CD14-positive monocyte (primary cell): ENCODE measurements at regions not wholly inside any gene's neighbourhood (a gene's known extent, or its start where the extent isn't known, plus 50 kb on each side); places are given as distances from the start of the nearest gene placed in this dataset.
A peak's percentile ranks its signal among the peaks of the same experiment; 100 is the strongest.

Experiments used
- DNase-seq, 3 donors: peaks; one replicate each; pipeline ENCODE4 v3.0.0-alpha.2; 2011 to 2022
- H2AFZ ChIP-seq: 2 replicates; pipeline ENCODE4 v1.6.0; 2012; ENCODE audit warnings: mild to moderate bottlenecking, low read depth, low read length, inconsistent platforms; ENCODE audit not compliant: insufficient read depth, poor library complexity, severe bottlenecking
- H3K27ac ChIP-seq, 2 donors: 1 replicate in 1 of 2; 2 replicates in 1 of 2; pipeline ENCODE4 v1.5.1; 2012 to 2013; ENCODE audit warnings: low read length in 2 of 2, control low read depth in 1 of 2, inconsistent platforms in 1 of 2, low read depth in 1 of 2, mild to moderate bottlenecking in 1 of 2
- H3K27me3 ChIP-seq, 2 donors: one replicate each; pipeline versions ENCODE4 v1.6.0 to v1.6.1; 2011 to 2013; ENCODE audit warnings: low read length in 2 of 2; ENCODE audit not compliant: control insufficient read depth in 2 of 2, insufficient read depth in 2 of 2
- H3K36me3 ChIP-seq, 2 donors: replicated peaks in 1 of 2; 1 replicate in 1 of 2; 2 replicates in 1 of 2; pipeline versions ENCODE4 v1.5.1 to v1.6.1; 2012 to 2013; ENCODE audit warnings: low read length in 2 of 2, control low read depth in 1 of 2, inconsistent platforms in 1 of 2, mild to moderate bottlenecking in 1 of 2; ENCODE audit not compliant: insufficient read depth in 2 of 2, control insufficient read depth in 1 of 2
- H3K4me1 ChIP-seq, 2 donors: 1 replicate in 1 of 2; 2 replicates in 1 of 2; pipeline versions ENCODE4 v1.5.1 to v1.6.1; 2012 to 2013; ENCODE audit warnings: low read length in 2 of 2, control low read depth in 1 of 2, inconsistent platforms in 1 of 2, mild to moderate bottlenecking in 1 of 2, moderate library complexity in 1 of 2; ENCODE audit not compliant: insufficient read depth in 2 of 2, control insufficient read depth in 1 of 2
- H3K4me2 ChIP-seq: replicated peaks from 2 replicates; pipeline ENCODE3; 2012; ENCODE audit warnings: low read length, moderate library complexity, mild to moderate bottlenecking; ENCODE audit not compliant: poor library complexity, severe bottlenecking; ENCODE audit errors: extremely low read depth
- H3K4me3 ChIP-seq, 3 experiments: fragments of 200-600 bp in 1 of 3; sonication (generic) in 1 of 3; replicated peaks in 1 of 3; 1 replicate in 2 of 3; 2 replicates in 1 of 3; pipeline ENCODE4 v1.5.1; 2011 to 2013; ENCODE audit warnings: low read length in 3 of 3, mild to moderate bottlenecking in 3 of 3, control low read depth in 2 of 3, low read depth in 2 of 3, inconsistent platforms in 1 of 3, moderate library complexity in 1 of 3
- H3K79me2 ChIP-seq: 2 replicates; pipeline ENCODE4 v1.6.0; 2012; ENCODE audit warnings: mild to moderate bottlenecking, control low read depth, inconsistent platforms, low read length, moderate library complexity; ENCODE audit not compliant: insufficient read depth
- H3K9ac ChIP-seq: 2 replicates; pipeline ENCODE4 v1.6.0; 2017; ENCODE audit warnings: low read length, mild to moderate bottlenecking; ENCODE audit not compliant: insufficient read depth, poor library complexity, severe bottlenecking
- H3K9me3 ChIP-seq, 2 donors: replicated peaks in 1 of 2; 1 replicate in 1 of 2; 2 replicates in 1 of 2; pipeline versions ENCODE4 v1.5.1 to v1.6.1; 2012 to 2013; ENCODE audit warnings: low read length in 2 of 2, control low read depth in 1 of 2; ENCODE audit not compliant: control insufficient read depth in 1 of 2, insufficient read depth in 1 of 2
- H4K20me1 ChIP-seq: 2 replicates; pipeline ENCODE4 v1.6.0; 2012; ENCODE audit warnings: mild to moderate bottlenecking, low read length, control low read depth, moderate library complexity; ENCODE audit not compliant: insufficient read depth
- H3K27ac Mint-ChIP-seq, 7 donors: one replicate each; pipeline ENCODE4 v1.8.0; 2020; ENCODE audit warnings: mild to moderate bottlenecking in 7 of 7, mixed read lengths in 7 of 7, moderate library complexity in 6 of 7, inconsistent platforms in 2 of 7
- H3K27me3 Mint-ChIP-seq, 3 donors: one replicate each; pipeline ENCODE4 v1.8.0; 2021 to 2022; ENCODE audit warnings: low read depth in 3 of 3, mild to moderate bottlenecking in 3 of 3, mixed read lengths in 3 of 3, moderate library complexity in 3 of 3, inconsistent platforms in 1 of 3
- H3K36me3 Mint-ChIP-seq, 2 donors: one replicate each; pipeline ENCODE4 v1.8.0; 2020; ENCODE audit warnings: mixed read lengths in 2 of 2, inconsistent platforms in 1 of 2, mild to moderate bottlenecking in 1 of 2
- H3K4me1 Mint-ChIP-seq: one replicate; pipeline ENCODE4 v1.8.0; 2020; ENCODE audit warnings: mild to moderate bottlenecking, mixed read lengths
- H3K4me3 Mint-ChIP-seq, 2 donors: one replicate each; pipeline ENCODE4 v1.8.0; 2020; ENCODE audit warnings: mild to moderate bottlenecking in 2 of 2, mixed read lengths in 2 of 2, moderate library complexity in 1 of 2
- H3K9me3 Mint-ChIP-seq, 7 donors: one replicate each; pipeline ENCODE4 v1.8.0; 2020 to 2022; ENCODE audit warnings: mixed read lengths in 7 of 7, mild to moderate bottlenecking in 6 of 7, moderate library complexity in 6 of 7, inconsistent platforms in 2 of 7
- WGBS: methylation state at CpG from one replicate; pipeline ENCODE4 v1.1.5; 2013; ENCODE audit warnings: missing lambda C conversion rate; ENCODE audit not compliant: insufficient coverage; 5-methylcytosine and 5-hydroxymethylcytosine counted together
- intact Hi-C, 2 donors: fragments of 100-400 bp; cut with micrococcal nuclease; formaldehyde crosslinking; loops; one replicate each; pipeline versions ENCODE4 v1.15.0 to v1.15.1; 2023
- TF ChIP-seq, protein P1 (sequence below): fragments of 200-600 bp; IDR thresholded peaks from one replicate; pipeline ENCODE4 v1.8.0; 2022; ENCODE audit warnings: antibody characterized with exemption, mild to moderate bottlenecking

GRCh38 chr10:69693886-69694285 is 63.8 kb downstream of the FAM241B start:
- DNase-seq, result no peak
- no peak overlapping the region for H3K9ac ChIP-seq
- H3K4me1 ChIP-seq, result no peaks in the 10 kb centered on the region
- H2AFZ ChIP-seq, result no peak overlapping the region
- Mint-ChIP-seq H3K36me3 (no peaks in the 10 kb centered on the region), H3K27me3 (peaks cover 5 to 11% (median 9%) of the 10 kb centered on the region in 3 donors), H3K4me3 (no peak overlapping the region), H3K4me1 (no peaks in the 10 kb centered on the region), H3K9me3 (peaks cover 0 to 2% (median 0%) of the 10 kb centered on the region in 7 donors), H3K27ac (no peak overlapping the region)
- no peaks in the 10 kb centered on the region for H3K9me3 ChIP-seq
- H3K36me3 ChIP-seq, result no peaks in the 10 kb centered on the region
- H3K27ac ChIP-seq, result no peak overlapping the region
- H3K27me3 ChIP-seq, result no peaks in the 10 kb centered on the region
- H4K20me1 ChIP-seq, result no peaks in the 10 kb centered on the region
- H3K4me2 ChIP-seq, result no peak overlapping the region
- H3K4me3 ChIP-seq, result no peak overlapping the region
- TF ChIP-seq, protein P1, sequence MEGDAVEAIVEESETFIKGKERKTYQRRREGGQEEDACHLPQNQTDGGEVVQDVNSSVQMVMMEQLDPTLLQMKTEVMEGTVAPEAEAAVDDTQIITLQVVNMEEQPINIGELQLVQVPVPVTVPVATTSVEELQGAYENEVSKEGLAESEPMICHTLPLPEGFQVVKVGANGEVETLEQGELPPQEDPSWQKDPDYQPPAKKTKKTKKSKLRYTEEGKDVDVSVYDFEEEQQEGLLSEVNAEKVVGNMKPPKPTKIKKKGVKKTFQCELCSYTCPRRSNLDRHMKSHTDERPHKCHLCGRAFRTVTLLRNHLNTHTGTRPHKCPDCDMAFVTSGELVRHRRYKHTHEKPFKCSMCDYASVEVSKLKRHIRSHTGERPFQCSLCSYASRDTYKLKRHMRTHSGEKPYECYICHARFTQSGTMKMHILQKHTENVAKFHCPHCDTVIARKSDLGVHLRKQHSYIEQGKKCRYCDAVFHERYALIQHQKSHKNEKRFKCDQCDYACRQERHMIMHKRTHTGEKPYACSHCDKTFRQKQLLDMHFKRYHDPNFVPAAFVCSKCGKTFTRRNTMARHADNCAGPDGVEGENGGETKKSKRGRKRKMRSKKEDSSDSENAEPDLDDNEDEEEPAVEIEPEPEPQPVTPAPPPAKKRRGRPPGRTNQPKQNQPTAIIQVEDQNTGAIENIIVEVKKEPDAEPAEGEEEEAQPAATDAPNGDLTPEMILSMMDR, result no peak
- intact Hi-C loops, result no loop called here
- H3K79me2 ChIP-seq, result no peaks in the 10 kb centered on the region

GRCh38 chr10:69696073-69696731 is 66.2 kb downstream of the FAM241B start:
- no peak overlapping the region for H3K4me3 Mint-ChIP-seq
- no peak overlapping the region for H3K4me3 ChIP-seq
- H2AFZ ChIP-seq, result no peak overlapping the region
- H3K27ac ChIP-seq, result no peak overlapping the region
- H3K36me3 ChIP-seq, result no peaks in the 10 kb centered on the region
- intact Hi-C loops, result no loop called here
- H3K27me3 Mint-ChIP-seq, result peaks cover 3 to 12% (median 9%) of the 10 kb centered on the region in 3 donors
- H3K9me3 Mint-ChIP-seq, result peaks cover 0 to 6% (median 0%) of the 10 kb centered on the region in 7 donors
- H3K4me2 ChIP-seq, result no peak overlapping the region
- H3K4me1 Mint-ChIP-seq, result no peaks in the 10 kb centered on the region
- no peak overlapping the region for H3K27ac Mint-ChIP-seq
- DNase-seq, result no peak
- H3K4me1 ChIP-seq, result no peaks in the 10 kb centered on the region
- no peaks in the 10 kb centered on the region for H3K36me3 Mint-ChIP-seq
- H3K27me3 ChIP-seq, result no peaks in the 10 kb centered on the region
- TF ChIP-seq, protein P1, result peak; percentile 60
- no peaks in the 10 kb centered on the region for H3K9me3 ChIP-seq
- no peaks in the 10 kb centered on the region for H3K79me2 ChIP-seq
- WGBS, result no CpG with 5 or more reads among the region's 9 CpGs
- no peak overlapping the region for H3K9ac ChIP-seq
- H4K20me1 ChIP-seq, result no peaks in the 10 kb centered on the region
